T-helper 17 cell (primary cell): ENCODE measurements at regions not wholly inside any gene's neighbourhood (a gene's known extent, or its start where the extent isn't known, plus 50 kb on each side); places are given as distances from the start of the nearest gene placed in this dataset.

ENCODE experiments used
- ATAC-seq: fragments of 150-1000 bp; cut with Tn5 transposase; 2 replicates; pipeline ENCODE4 v1.10.0; 2021; ENCODE audit warnings: mild to moderate bottlenecking, moderate library complexity
- DNase-seq, 3 donors: peaks; one replicate each; pipeline versions ENCODE4 v3.0.0 to v3.0.0-alpha.2; 2020 to 2021
- H3K9me3 ChIP-seq: one replicate; pipeline ENCODE4 v1.7.0; 2013; ENCODE audit warnings: low read length, mild to moderate bottlenecking; ENCODE audit not compliant: control insufficient read depth, poor library complexity, severe bottlenecking
- H3K27ac Mint-ChIP-seq: one replicate; pipeline ENCODE4 v1.8.0; 2022; ENCODE audit warnings: mild to moderate bottlenecking, moderate library complexity, mixed read lengths
- H3K27me3 Mint-ChIP-seq: one replicate; pipeline ENCODE4 v1.8.0; 2022; ENCODE audit warnings: mixed read lengths
- H3K36me3 Mint-ChIP-seq: one replicate; pipeline ENCODE4 v1.8.0; 2022; ENCODE audit warnings: low read depth, mixed read lengths
- H3K4me1 Mint-ChIP-seq: one replicate; pipeline ENCODE4 v1.8.0; 2022; ENCODE audit warnings: mild to moderate bottlenecking, mixed read lengths
- H3K4me3 Mint-ChIP-seq: one replicate; pipeline ENCODE4 v1.8.0; 2022; ENCODE audit warnings: mild to moderate bottlenecking, moderate library complexity, mixed read lengths

DNA sequence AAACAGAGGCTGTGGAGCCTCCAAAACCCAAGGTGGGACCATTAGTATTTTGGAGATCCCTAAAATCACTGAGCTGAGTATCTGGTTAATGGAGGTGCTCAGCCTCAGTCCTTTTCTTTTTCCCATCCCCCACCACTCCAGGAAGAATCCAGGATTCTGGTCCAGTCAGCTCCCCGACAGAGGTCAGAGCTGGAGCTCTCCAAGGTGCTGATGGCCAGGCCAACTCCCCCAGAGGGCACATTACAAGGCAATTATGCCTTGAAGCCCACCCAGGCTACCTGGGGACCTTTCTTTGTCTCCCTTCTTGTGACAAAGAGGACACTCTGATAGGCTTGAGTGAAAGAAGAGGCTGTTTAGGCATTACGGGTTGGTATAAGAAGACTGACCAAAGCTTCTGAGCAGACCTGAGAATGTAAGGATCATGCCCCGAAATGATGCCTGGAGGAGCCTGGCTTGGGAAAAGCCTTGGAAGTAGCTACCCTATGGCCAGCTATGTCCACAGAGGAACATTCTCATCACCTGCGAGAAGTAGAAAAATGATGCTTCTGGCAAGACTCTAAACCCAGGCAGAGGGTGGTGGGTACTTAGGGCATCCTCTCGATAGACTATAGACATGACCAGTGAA lies 102.5 kb upstream of the LDAH start:
- ATAC-seq (no peak), DNase-seq (no peak)
- Mint-ChIP-seq H3K27me3 (peaks cover 21% of the 10 kb centered on the region), H3K27ac (no peak overlapping the region), H3K4me3 (no peak overlapping the region), H3K36me3 (no peaks in the 10 kb centered on the region), H3K4me1 (no peaks in the 10 kb centered on the region)
- H3K9me3 ChIP-seq: no peaks in the 10 kb centered on the region

- Mint-ChIP-seq H3K4me1 (peaks cover 5% of the 10 kb centered on the region), H3K27me3 (peaks cover 64% of the 10 kb centered on the region), H3K4me3 (no peak overlapping the region)
Observed at GRCh38 chr2:20919297-20919800, 96.4 kb upstream of the LDAH start.

GRCh38 chr2:20917719-20918572 lies 95.0 kb upstream of the LDAH start:
- DNase-seq: no peak
- Mint-ChIP-seq H3K27ac (no peak overlapping the region), H3K4me3 (no peak overlapping the region), H3K36me3 (peaks cover 2% of the 10 kb centered on the region), H3K27me3 (peaks cover 69% of the 10 kb centered on the region), H3K4me1 (peaks cover 13% of the 10 kb centered on the region)
- no peak for ATAC-seq
- no peaks in the 10 kb centered on the region for H3K9me3 ChIP-seq

More at GRCh38 chr2:20919297-20919800, 96.4 kb upstream of the LDAH start:
- H3K9me3 ChIP-seq: no peaks in the 10 kb centered on the region
- ATAC-seq: no peak
- DNase-seq: no peak
- Mint-ChIP-seq H3K36me3 (peaks cover 2% of the 10 kb centered on the region), H3K27ac (no peak overlapping the region)

DNA sequence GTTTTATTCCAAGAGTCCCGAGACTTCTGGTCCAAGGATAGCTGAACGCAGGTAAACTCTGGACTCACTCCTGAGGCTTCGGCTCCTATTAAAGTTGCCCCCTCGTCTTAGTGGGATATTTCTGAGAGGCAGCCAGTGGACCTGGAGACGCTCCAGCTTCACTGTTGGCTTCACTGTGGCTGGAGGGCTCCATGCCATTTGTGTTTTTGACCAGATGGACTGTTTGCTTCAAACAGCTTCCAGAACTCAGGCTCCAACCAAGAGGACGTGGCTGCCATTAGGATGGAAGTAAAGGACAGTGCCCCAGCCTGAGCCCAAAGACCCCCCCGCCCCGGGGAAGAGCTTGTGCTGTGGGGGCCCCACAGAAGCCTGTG lies 94.4 kb upstream of the LDAH start:
- no peak for ATAC-seq

DNA sequence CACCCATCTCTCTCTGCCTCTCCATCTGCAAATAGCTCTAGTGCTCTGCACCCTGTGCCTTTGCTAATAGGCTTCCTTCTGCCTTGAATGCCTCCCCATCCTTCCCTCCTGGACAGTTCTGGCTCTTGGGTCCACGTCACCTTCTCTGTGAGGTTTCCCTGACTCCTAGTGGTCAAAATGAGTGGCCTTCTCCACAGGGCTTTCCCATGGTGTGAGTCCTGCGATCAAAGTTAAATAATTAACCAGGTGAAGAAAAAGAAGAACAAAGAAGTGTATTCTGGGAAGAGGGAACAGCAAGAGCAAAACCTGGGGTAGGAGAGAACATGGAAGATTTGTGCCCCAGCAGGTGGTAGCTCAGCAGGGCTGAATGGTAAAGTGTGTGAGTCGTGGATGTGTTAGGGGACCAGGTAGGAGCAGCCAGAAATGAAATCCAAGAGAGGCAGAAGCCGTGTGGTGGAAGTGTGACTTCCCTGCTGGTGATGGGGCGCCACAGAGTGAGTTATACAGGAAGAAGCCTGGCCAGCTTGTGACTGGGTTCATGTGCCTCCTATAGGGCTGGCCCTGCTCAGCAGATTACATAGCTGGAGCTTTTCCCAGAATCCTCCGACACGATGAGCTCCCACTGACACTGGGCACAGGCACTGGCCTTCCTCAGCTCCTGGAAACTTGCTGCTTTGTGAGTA lies 93.8 kb upstream of the LDAH start:
- DNase-seq: no peak
- H3K4me1 Mint-ChIP-seq: peaks cover 13% of the 10 kb centered on the region
- peaks cover 2% of the 10 kb centered on the region for H3K36me3 Mint-ChIP-seq
- H3K9me3 ChIP-seq: no peaks in the 10 kb centered on the region
- ATAC-seq: no peak
- no peak overlapping the region for H3K27ac Mint-ChIP-seq
- peaks cover 72% of the 10 kb centered on the region for H3K27me3 Mint-ChIP-seq
- H3K4me3 Mint-ChIP-seq: no peak overlapping the region

More for the DNA sequence above, 94.4 kb upstream of the LDAH start:
- no peaks in the 10 kb centered on the region for H3K9me3 ChIP-seq
- H3K4me3 Mint-ChIP-seq: no peak overlapping the region
- peaks cover 2% of the 10 kb centered on the region for H3K36me3 Mint-ChIP-seq
- no peak for DNase-seq
- H3K27me3 Mint-ChIP-seq: peaks cover 69% of the 10 kb centered on the region
- H3K4me1 Mint-ChIP-seq: peaks cover 13% of the 10 kb centered on the region
- no peak overlapping the region for H3K27ac Mint-ChIP-seq

GRCh38 chr2:20915271-20915670 lies 92.4 kb upstream of the LDAH start:
- Mint-ChIP-seq H3K4me1 (peaks cover 13% of the 10 kb centered on the region), H3K27ac (no peak overlapping the region), H3K36me3 (peaks cover 2% of the 10 kb centered on the region), H3K4me3 (no peak overlapping the region), H3K27me3 (peaks cover 71% of the 10 kb centered on the region)
- ATAC-seq (no peak), DNase-seq (no peak)
- H3K9me3 ChIP-seq: no peaks in the 10 kb centered on the region

DNA sequence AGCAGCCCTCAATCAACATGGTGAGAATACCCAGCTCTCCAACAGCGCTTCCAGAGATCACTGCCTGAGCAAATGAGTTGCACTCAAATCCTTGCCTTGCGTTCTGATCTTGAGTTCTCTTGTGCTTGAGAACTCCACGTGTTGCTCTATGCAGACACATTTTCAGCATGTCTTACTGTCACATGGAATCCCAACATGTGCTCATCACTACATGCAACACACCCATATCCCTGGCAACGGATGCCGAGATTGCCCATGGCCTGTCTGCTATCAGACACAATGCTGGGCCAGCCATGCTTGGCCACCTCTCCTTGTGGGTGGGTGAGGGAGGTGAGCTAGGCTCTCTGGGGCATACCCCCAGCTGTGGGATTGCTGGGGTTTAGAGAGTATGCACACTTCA lies 91.9 kb upstream of the LDAH start:
- H3K9me3 ChIP-seq: no peaks in the 10 kb centered on the region
- Mint-ChIP-seq H3K36me3 (peaks cover 2% of the 10 kb centered on the region), H3K27ac (no peak overlapping the region), H3K4me1 (peaks cover 13% of the 10 kb centered on the region), H3K27me3 (peaks cover 68% of the 10 kb centered on the region), H3K4me3 (no peak overlapping the region)
- ATAC-seq (no peak), DNase-seq (no peak)

GRCh38 chr2:20914087-20914486 lies 91.2 kb upstream of the LDAH start:
- no peak for DNase-seq

DNA sequence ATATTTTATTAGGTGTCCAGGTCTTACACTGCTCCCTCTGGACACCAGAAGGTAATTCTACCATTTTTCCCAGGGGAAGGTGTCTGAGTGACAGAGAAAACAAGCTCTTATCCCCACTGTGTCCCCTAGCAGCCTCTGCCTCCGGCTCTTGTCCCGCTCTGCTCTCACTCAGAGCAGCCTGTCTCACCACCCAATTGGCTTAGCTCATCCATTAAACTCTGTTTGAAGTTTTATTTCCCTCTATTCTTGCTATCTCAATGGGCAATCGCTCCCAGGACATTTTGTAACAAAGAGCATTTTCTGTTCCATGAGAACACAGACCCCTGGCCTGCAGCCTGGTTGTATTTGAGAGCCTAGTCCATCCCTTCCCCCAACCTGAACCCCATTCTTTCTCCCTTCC lies 90.6 kb upstream of the LDAH start:
- no peak overlapping the region for H3K4me3 Mint-ChIP-seq
- peaks cover 2% of the 10 kb centered on the region for H3K36me3 Mint-ChIP-seq
- ATAC-seq (no peak), DNase-seq (no peak)
- peaks cover 60% of the 10 kb centered on the region for H3K27me3 Mint-ChIP-seq
- H3K4me1 Mint-ChIP-seq: peaks cover 13% of the 10 kb centered on the region
- H3K9me3 ChIP-seq: no peaks in the 10 kb centered on the region
- no peak overlapping the region for H3K27ac Mint-ChIP-seq

More at GRCh38 chr2:20914087-20914486, 91.2 kb upstream of the LDAH start:
- Mint-ChIP-seq H3K27me3 (peaks cover 62% of the 10 kb centered on the region), H3K27ac (no peak overlapping the region), H3K4me3 (no peak overlapping the region), H3K36me3 (peaks cover 2% of the 10 kb centered on the region), H3K4me1 (peaks cover 13% of the 10 kb centered on the region)
- no peaks in the 10 kb centered on the region for H3K9me3 ChIP-seq
- ATAC-seq: no peak

GRCh38 chr2:20900052-20900636 lies 77.2 kb upstream of the LDAH start:
- Mint-ChIP-seq H3K36me3 (no peaks in the 10 kb centered on the region), H3K4me3 (no peak overlapping the region), H3K27ac (no peak overlapping the region), H3K4me1 (no peaks in the 10 kb centered on the region), H3K27me3 (peaks cover 64% of the 10 kb centered on the region)
- H3K9me3 ChIP-seq: no peaks in the 10 kb centered on the region
- DNase-seq (no peak), ATAC-seq (no peak)

DNA sequence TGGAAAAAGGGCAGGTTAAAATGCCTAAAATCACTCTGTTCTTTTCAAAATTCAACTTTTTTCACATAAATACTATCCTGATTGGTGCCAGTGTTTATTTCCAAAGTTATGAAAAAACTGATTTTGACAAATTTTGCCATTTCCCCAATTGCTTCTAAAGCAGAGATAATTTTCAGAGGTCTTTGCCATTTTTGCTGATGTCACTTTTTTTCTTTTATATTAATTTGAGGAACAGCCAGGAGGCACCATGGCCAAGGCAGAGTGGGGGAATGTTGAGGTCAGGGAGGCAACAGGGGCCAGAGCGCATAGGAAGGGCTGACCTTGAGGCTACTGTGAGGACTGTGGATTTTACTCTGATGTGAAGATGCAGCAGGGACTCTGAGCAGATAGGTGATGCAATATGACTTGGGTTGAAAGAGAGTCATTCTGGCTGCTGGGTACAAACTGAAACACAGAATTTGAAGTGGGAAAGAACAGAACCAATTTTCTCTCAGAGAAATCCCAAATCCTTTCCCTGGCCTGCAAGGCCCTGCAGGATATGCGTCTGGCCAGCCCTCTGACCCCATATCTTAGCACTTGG lies 75.1 kb upstream of the LDAH start:
- DNase-seq (no peak), ATAC-seq (no peak)
- no peaks in the 10 kb centered on the region for H3K9me3 ChIP-seq
- no peak overlapping the region for H3K4me3 Mint-ChIP-seq
- H3K4me1 Mint-ChIP-seq: no peaks in the 10 kb centered on the region
- H3K27ac Mint-ChIP-seq: no peak overlapping the region
- no peaks in the 10 kb centered on the region for H3K36me3 Mint-ChIP-seq
- H3K27me3 Mint-ChIP-seq: peaks cover 64% of the 10 kb centered on the region

DNA sequence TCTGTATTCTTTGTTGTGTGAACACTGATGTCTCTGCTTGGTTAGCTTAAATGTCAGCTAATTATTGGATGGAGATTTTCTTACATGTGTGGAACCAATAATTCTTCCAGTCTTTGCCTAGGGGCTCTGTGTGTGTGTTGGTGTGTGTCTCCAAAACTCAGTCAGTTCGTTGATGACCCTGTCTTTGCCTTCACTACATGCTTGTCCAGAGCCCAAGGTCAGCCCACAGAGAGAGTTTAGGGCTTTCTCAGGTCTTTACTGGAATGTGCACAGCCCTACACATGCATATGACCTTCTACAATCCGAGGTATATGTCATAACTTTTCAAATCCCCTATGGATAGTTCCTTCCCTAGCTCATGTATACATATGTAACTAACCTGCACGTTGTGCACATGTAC lies 74.1 kb upstream of the LDAH start:
- no peaks in the 10 kb centered on the region for H3K36me3 Mint-ChIP-seq
- H3K27ac Mint-ChIP-seq: no peak overlapping the region
- ATAC-seq: no peak
- no peak overlapping the region for H3K4me3 Mint-ChIP-seq
- no peaks in the 10 kb centered on the region for H3K4me1 Mint-ChIP-seq
- H3K27me3 Mint-ChIP-seq: peaks cover 67% of the 10 kb centered on the region
- no peaks in the 10 kb centered on the region for H3K9me3 ChIP-seq
- no peak for DNase-seq

DNA sequence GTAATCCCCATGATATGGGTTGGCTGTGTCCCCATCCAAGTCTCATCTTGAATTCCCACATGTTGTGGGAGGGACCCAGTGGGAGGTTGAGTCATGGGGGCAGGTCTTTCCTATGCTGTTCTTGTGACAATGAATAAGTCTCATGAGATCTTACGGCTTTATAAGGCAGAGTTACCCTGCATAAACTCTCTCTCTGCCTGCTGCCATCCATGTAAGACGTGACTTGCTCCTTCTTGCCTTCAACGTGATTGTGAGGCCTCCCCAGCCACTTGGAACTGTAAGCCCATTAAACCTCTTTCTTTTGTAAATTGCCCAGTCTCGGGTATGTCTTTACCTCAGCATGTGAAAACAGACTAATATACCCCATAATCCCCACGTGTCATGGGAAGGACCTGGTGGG lies 61.9 kb upstream of the LDAH start:
- ATAC-seq: no peak
- H3K27ac Mint-ChIP-seq: no peak overlapping the region
- no peaks in the 10 kb centered on the region for H3K4me1 Mint-ChIP-seq
- H3K4me3 Mint-ChIP-seq: no peak overlapping the region
- no peaks in the 10 kb centered on the region for H3K9me3 ChIP-seq
- DNase-seq: no peak
- peaks cover 6% of the 10 kb centered on the region for H3K36me3 Mint-ChIP-seq
- H3K27me3 Mint-ChIP-seq: peaks cover 6% of the 10 kb centered on the region
